ENCODE measurements at regions not wholly inside any gene's neighbourhood (a gene's known extent, or its start where the extent isn't known, plus 50 kb on each side); places are given as distances from the start of the nearest gene placed in this dataset.

DNA sequence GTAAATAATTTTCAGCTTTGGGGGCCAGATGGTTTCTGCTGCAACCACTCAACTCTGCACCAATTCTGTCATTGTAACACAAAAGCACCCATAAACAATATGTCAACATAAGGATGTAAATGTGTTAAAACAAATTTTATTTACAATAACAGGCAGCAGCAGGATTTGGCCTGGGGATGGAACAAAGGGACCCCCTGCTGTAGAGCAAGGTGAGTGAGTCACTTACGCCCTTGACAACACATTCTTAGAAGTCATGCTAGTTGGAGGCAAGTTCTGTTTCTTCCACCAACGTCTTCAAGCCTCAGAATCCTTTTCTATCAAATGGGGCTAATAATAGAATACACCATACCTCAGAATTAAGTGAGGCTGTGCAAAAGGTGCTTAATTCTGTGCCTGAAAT lies 610.2 kb upstream of the SYT4 start:
- Histone ChIP-seq H3K9me3 (no peaks in the 10 kb centered on the region), H3K27ac (no peak overlapping the region), H3K36me3 (no peaks in the 10 kb centered on the region), H3K27me3 (no peaks in the 10 kb centered on the region), H3K4me3 (no peak overlapping the region), H3K4me1 (no peaks in the 10 kb centered on the region)
- TF ChIP-seq, protein P1, sequence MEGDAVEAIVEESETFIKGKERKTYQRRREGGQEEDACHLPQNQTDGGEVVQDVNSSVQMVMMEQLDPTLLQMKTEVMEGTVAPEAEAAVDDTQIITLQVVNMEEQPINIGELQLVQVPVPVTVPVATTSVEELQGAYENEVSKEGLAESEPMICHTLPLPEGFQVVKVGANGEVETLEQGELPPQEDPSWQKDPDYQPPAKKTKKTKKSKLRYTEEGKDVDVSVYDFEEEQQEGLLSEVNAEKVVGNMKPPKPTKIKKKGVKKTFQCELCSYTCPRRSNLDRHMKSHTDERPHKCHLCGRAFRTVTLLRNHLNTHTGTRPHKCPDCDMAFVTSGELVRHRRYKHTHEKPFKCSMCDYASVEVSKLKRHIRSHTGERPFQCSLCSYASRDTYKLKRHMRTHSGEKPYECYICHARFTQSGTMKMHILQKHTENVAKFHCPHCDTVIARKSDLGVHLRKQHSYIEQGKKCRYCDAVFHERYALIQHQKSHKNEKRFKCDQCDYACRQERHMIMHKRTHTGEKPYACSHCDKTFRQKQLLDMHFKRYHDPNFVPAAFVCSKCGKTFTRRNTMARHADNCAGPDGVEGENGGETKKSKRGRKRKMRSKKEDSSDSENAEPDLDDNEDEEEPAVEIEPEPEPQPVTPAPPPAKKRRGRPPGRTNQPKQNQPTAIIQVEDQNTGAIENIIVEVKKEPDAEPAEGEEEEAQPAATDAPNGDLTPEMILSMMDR (IDR thresholded peaks at IDR 0.05): no peak
- DNase-seq (ENCODE audit: low spot score): no peak

GRCh38 chr18:43888598-43888997 lies 611.3 kb upstream of the SYT4 start:
- TF ChIP-seq, protein P1 (IDR thresholded peaks at IDR 0.05): no peak
- H3K36me3 ChIP-seq: no peaks in the 10 kb centered on the region
- no peaks in the 10 kb centered on the region for H3K9me3 ChIP-seq

DNA sequence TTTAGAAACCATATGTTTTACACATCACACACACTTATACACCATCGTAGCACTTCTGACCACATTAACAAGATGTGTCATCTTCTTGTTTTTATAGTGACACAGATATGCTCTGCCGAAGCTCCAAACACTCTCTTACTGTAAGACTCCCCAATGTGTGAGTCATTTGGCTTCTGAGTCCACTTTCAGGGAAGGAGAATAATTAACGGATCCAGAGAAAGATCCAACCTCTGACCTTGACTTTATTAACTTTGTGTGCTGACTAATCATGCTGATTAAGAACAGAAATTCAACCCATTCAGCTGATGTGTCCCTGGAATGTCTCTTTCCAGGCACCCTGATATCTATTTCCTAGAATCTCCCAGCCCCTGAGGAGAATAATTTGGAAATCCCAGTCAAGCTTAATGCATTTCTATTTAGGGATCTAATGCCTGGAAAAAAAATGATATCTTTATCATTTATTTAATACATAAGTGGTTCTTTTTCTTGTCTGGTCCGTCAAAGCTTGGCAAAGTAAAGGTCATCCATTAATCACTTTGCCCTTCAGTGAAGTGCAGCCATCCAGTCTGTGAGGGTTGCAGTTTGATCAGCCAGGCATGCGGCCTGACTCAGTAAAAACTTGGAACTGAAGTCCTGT lies 615.8 kb upstream of the SYT4 start:
- no peak overlapping the region for H3K27ac ChIP-seq
- no peaks in the 10 kb centered on the region for H3K9me3 ChIP-seq
- no peaks in the 10 kb centered on the region for H3K4me1 ChIP-seq
- TF ChIP-seq, protein P1 (IDR thresholded peaks at IDR 0.05): no peak
- no peak overlapping the region for H3K4me3 ChIP-seq
- H3K36me3 ChIP-seq: no peaks in the 10 kb centered on the region
- no peaks in the 10 kb centered on the region for H3K27me3 ChIP-seq
- DNase-seq (ENCODE audit: low spot score): no peak

More at GRCh38 chr18:43888598-43888997, 611.3 kb upstream of the SYT4 start:
- no peak overlapping the region for H3K27ac ChIP-seq
- no peaks in the 10 kb centered on the region for H3K4me1 ChIP-seq
- no peak for DNase-seq (ENCODE audit: low spot score)
- H3K27me3 ChIP-seq: no peaks in the 10 kb centered on the region
- H3K4me3 ChIP-seq: no peak overlapping the region

DNA sequence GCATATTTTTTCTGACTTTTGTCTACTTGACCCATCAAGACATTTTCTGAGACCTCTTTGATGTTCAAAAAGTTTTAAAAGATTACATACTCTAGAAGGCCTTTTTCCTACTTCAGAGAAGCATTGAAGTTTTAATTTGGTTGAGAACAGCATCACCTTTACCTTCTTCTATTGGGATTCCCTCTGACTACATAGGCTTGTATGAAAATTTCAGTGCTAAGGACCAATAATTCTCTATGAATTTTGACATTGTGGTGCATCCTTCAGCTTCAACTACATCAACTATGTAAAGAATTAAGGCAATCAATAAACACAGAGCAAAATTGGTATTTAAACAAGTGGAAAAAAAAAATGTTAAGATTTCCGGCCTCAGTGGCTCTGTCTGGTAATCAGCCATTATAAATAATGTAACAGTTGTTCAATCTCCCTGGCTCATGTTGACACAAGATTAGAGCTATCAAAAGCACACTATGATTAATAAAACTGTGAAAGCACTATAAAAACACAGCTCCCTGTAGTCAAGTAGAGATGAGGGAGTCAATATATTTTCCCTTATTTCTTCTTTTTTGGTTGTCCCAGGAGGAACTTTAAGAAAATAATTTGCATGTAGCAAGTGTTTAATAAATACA lies 627.0 kb upstream of the SYT4 start:
- Histone ChIP-seq H3K9me3 (no peaks in the 10 kb centered on the region), H3K36me3 (no peaks in the 10 kb centered on the region), H3K4me3 (no peak overlapping the region), H3K4me1 (no peaks in the 10 kb centered on the region), H3K27me3 (no peaks in the 10 kb centered on the region), H3K27ac (no peak overlapping the region)
- TF ChIP-seq, protein P1 (IDR thresholded peaks at IDR 0.05): no peak
- no peak for DNase-seq (ENCODE audit: low spot score)

- DNase-seq (ENCODE audit: low spot score): no peak
- Histone ChIP-seq H3K4me3 (no peak overlapping the region), H3K4me1 (no peaks in the 10 kb centered on the region), H3K27ac (no peak overlapping the region), H3K36me3 (no peaks in the 10 kb centered on the region), H3K27me3 (no peaks in the 10 kb centered on the region), H3K9me3 (no peaks in the 10 kb centered on the region)
- TF ChIP-seq, protein P1 (IDR thresholded peaks at IDR 0.05): no peak
Measured at GRCh38 chr18:43914018-43914417, 636.7 kb upstream of the SYT4 start.

DNA sequence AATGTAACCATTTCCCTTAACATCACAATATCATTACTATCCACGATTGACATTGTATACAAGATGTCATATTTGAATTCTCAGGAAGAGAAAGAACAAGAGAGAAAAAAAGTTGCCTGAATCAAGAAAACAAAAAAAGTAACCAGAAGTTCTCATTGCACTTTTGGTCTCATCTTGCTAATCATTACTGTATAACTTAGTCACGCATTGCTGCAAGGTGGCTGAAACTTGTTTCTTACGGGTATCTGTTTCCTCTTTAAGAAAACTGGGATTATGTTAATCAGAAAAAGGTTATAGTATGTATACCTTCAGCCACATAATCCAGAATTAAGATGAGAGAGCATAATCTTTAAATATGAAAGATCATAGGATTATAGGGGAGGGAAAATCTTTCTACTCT lies 639.7 kb upstream of the SYT4 start:
- no peak for DNase-seq (ENCODE audit: low spot score)
- Histone ChIP-seq H3K9me3 (no peaks in the 10 kb centered on the region), H3K27ac (no peak overlapping the region), H3K27me3 (no peaks in the 10 kb centered on the region), H3K36me3 (no peaks in the 10 kb centered on the region), H3K4me3 (no peak overlapping the region), H3K4me1 (no peaks in the 10 kb centered on the region)
- TF ChIP-seq, protein P1 (IDR thresholded peaks at IDR 0.05): no peak

All from right atrium auricular region (tissue), 2 donors.